GM13976 (cell line): ENCODE measurements at regions not wholly inside any gene's neighbourhood (a gene's known extent, or its start where the extent isn't known, plus 50 kb on each side); places are given as distances from the start of the nearest gene placed in this dataset.

Experiments
- DNase-seq: peaks from one replicate; pipeline ENCODE4 v3.0.0; 2012; ENCODE audit warnings: low spot score
- in situ Hi-C: fragments of 300-500 bp; cut with MboI; formaldehyde crosslinking; loops from one replicate; pipeline ENCODE4 v1.12.0; 2022; ENCODE audit warnings: low sequenced_read_pairs, mixed read lengths, inconsistent platforms; ENCODE audit not compliant: unreplicated experiment
- TF ChIP-seq, protein P1 (sequence below): IDR thresholded peaks from 2 replicates; pipeline ENCODE4 v1.5.1; 2012; ENCODE audit warnings: borderline replicate concordance, mild to moderate bottlenecking; ENCODE audit not compliant: insufficient read depth; ENCODE audit errors: extremely low read depth, missing control alignments, control extremely low read depth

DNA sequence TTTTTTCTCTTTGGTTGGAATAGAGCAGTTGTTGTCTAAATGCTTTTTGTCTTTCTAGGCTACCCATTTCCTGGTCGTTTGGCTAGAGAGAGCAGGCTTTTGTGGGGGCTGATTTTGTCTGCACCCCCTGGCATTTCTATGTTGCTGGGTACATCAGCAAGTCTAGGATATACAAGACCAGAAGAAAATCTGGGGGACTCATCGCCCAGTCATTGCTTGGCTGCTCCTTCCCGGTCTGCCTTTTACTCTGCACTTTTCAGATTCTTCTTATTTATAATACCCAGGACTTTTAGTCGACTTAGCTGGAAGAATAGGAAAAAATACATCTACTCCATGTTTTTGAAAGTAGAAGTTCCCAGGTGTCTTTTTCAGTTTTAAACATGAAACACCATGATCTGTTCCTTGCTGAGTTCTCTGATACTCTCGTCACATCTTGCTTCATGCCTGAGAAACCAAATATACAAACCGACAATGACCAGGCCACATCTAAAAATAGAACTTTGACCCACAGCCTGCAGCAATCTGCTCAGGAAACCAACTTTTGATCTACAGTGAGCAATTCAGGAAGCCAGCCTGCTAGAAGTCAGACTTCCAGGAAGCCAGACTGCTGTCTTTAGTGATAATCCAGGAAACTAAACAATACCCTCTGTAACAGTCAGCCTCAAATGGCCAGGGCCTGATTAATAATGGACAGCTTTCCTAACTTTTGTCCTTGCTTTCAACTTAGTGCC, 163.8 kb upstream of the MEX3C start:
- TF ChIP-seq, protein P1, sequence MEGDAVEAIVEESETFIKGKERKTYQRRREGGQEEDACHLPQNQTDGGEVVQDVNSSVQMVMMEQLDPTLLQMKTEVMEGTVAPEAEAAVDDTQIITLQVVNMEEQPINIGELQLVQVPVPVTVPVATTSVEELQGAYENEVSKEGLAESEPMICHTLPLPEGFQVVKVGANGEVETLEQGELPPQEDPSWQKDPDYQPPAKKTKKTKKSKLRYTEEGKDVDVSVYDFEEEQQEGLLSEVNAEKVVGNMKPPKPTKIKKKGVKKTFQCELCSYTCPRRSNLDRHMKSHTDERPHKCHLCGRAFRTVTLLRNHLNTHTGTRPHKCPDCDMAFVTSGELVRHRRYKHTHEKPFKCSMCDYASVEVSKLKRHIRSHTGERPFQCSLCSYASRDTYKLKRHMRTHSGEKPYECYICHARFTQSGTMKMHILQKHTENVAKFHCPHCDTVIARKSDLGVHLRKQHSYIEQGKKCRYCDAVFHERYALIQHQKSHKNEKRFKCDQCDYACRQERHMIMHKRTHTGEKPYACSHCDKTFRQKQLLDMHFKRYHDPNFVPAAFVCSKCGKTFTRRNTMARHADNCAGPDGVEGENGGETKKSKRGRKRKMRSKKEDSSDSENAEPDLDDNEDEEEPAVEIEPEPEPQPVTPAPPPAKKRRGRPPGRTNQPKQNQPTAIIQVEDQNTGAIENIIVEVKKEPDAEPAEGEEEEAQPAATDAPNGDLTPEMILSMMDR = no peak
- in situ Hi-C loops = no loop called here
- DNase-seq = peak; percentile 27

- in situ Hi-C loops = no loop called here
- TF ChIP-seq, protein P1 = no peak
- DNase-seq = no peak
Measured at GRCh38 chr18:51363384-51363783, 165.9 kb upstream of the MEX3C start.

GRCh38 chr18:51370996-51371395, 173.5 kb upstream of the MEX3C start:
- in situ Hi-C loops = loop anchor here (10.0 kb wide), 1 partner anchor 266 kb away; no protein-coding TSS in a partner anchor
- no peak for DNase-seq
- TF ChIP-seq, protein P1 = no peak

DNA sequence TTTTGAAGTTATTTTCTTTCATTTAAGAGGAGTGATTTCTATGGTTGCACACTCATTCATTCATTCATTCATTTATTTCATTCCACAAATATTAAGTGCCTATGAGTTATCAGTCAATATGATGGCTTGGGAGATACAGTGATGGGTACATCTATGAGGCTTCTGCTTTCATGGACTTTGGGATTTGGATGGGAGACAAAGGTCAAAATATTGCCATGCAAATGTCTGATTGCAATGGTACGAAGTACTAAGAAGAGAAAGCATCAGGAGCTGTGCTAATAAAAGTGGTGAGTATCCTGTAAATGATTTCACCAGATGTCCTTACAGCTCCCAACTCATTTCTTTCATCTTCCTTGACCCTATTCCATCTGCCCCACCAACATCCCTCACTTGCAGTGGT, 174.4 kb upstream of the MEX3C start:
- no peak for DNase-seq
- in situ Hi-C loops = loop anchor here (10.0 kb wide), 1 partner anchor 267 kb away; no protein-coding TSS in a partner anchor
- TF ChIP-seq, protein P1 = no peak

DNA sequence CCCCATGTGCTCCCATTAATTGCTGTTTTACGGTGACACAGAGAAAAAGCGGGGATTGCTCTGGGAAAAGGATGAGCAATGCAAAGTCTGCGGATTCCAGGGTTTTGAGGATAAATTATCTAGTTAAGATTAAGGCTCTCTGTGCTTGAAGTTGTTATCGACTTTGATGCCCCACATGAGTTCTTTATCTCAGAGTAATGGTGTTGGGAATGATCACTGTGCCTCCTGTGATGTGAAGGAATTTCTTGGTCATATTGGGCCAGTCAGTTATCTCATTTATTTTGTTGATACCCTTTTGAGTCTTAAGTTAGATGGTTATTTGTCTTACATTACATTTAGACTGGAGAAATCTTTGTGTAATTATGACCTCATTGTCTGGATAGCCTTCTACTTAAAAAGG, 184.6 kb upstream of the MEX3C start:
- no peak for DNase-seq
- in situ Hi-C loops = no loop called here
- TF ChIP-seq, protein P1 = no peak

DNA sequence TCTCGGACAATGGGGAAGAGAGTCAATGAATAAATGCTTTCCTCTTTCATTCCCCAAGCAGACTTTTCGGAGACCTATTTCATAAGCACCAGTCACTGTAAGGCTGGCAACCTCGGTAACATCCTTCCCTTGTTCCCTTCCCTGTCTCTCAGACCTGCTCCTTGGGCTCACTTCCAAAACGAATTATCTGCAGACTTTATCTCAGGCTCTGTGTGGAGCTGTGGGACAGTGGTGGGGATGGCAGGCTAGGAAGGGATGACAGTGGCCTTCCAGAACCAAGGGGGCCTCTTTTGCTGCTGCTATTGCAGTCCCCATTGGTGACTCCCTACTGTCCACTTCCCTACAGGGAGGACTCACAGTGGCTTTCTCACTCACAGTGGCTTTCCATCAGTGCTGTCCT, 185.6 kb upstream of the MEX3C start:
- TF ChIP-seq, protein P1 = no peak
- DNase-seq = no peak
- in situ Hi-C loops = no loop called here
